GM18517 (cell line): ENCODE measurements at regions not wholly inside any gene's neighbourhood (a gene's known extent, or its start where the extent isn't known, plus 50 kb on each side); places are given as distances from the start of the nearest gene placed in this dataset.

Source experiments
- ATAC-seq: cut with Tn5 transposase; IDR thresholded peaks from one replicate; pipeline ENCODE4 v1.9.1; 2021; ENCODE audit warnings: mild to moderate bottlenecking, moderate library complexity; ENCODE audit not compliant: unreplicated experiment

DNA sequence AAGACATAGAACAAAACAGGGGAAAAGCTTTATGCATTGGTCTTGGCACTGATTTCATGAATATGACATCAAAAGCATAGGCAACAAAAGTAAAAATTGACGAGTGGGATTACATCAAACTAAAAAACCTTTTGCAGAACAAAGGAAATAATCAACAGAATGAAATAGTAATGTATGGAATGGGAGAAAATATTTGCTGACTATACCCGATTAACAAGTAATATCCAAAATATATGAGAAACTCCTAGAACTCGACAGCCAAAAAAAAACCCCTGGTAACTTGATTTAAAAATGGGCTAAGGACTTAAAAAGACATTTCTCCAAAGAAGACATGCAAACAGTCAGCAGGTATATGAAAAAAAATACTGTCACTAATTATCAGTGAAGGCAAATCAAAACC, 231.7 kb upstream of the MAN1A1 start:
- ATAC-seq = no peak

DNA sequence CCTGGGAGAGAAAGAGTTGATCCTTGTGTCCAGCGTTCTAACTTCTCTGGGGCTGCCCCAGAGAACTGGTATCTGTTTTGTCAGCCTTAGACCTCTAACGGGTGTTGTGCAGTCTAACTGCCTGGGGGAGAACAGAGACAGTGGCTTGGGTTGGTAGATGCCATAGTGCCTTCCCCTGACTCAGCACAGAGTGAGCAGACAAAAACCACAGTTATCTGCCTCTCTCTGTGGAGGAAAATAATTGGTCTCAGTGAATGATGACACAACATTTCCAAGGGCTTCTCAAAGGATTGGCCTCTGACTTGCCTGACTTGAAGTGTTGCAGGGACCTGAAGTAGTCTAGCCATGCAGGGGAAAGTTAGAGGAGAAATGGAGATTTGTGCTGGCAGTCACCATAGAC, 226.2 kb upstream of the MAN1A1 start:
- ATAC-seq = no peak

- ATAC-seq = no peak
These were observed 219.0 kb upstream of the MAN1A1 start for GRCh38 chr6:119568580-119568979.

DNA sequence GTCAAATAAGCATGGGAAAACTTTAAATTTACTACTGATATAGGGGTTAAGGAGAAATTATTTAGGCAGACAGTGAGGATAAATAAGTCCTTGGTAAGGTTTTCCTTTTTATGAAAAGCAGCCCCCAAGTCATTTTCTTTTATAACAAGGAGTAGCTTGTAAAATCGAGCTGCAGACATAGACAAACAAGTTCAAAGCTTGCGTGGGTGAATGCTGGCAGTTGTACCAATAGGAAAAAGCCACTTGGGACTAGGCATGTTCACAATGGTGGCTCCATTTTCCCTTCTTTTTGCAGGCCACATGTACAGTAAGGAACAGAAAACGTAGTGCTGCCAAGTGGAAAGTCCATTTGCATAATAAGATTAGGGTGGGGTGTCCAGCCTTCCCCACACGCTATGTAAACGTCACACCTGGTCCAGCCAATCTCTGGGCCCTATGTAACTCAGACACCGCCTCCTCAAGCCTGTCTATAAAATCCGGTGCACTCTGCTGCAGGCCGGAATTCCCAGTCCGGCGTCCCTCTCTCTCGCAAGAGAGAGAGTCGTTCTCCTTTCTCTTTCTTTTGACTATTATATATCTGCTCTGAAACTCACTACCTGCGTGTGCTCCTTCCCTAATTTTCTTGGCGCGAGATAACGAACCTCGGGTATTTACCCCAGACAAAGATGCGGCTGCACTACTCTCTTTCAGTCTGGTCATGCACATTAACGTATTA, 217.1 kb upstream of the MAN1A1 start:
- ATAC-seq = no peak

DNA sequence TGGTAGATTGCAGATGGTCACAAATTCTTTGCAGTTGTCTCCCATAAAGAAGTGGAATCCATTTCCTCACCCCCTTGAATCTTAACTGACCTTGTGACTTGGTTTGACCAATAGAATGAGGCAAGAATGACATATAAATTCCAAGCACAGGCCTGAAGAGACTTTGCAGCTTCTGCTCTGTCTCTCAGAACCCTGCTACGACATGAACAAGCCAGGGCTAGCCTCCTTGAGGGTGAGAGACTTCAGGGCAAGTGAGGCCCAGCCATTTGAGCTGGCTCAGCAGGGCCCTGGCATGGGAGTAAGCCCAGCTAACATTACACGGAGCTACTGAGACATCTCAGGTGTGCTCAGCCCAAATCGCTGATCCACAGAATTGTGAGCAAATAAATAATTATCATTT, 216.3 kb upstream of the MAN1A1 start:
- no peak for ATAC-seq

DNA sequence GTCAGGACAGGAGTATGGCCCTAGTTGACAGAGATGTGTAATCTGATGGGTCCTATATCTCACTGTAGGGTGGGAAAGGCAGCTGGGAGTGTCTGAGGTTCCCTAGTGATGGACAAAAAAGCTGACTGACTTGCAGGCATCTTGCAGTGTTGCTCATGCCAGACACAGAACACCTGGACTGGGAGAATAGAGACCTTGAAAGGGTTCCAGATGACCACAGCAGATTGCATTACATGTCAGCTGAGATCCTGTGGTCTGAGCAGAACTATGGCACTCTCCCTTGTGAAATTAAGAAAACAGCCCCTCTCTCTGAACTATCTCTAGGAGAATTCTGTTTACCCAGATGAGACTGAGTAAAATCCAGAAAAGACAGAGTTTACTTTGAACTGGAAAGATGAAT, 212.6 kb upstream of the MAN1A1 start:
- ATAC-seq = no peak

GRCh38 chr6:119559586-119559985, 210.0 kb upstream of the MAN1A1 start:
- no peak for ATAC-seq

GRCh38 chr6:119557239-119557638, 207.7 kb upstream of the MAN1A1 start:
- no peak for ATAC-seq

- no peak for ATAC-seq
These were observed 202.5 kb upstream of the MAN1A1 start for GRCh38 chr6:119552021-119552420.

DNA sequence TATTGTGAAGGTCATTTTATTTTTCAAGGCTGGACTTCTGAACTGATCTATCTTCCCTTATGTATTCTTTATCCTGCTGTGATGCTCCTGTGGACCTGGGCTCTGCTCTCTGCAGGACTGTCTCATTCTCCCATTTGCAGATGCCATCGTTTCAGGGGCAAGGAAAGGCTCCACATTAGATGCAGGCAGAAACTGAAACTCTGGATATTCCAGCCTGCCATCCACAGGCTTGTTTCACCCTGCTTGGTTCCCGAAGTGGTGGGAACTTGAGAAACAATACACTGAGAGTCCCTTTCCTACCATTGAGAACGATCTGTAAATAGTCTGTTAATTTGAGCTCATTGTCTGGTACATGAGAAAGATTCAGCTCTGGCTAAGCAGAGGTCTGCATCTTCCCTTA, 197.5 kb upstream of the MAN1A1 start:
- no peak for ATAC-seq

DNA sequence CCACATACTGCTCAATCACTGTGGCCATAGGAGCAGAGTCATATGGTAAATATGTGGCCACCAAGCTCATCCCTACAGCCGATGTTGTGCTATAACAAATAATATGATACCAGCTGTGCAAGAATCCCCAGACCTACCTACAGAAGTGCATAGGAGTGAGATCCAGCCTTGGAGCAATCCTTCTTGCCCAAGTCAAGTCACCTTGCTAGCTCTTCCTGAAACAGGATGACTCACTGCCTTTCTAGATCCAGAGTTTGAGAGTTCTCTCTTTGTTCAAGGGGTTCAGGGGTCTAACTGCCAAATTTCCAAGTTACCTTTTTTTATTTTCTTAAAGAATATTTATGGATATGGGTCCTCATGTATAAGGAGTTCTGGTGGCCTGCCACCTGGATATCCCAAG, 195.7 kb upstream of the MAN1A1 start:
- no peak for ATAC-seq

GRCh38 chr6:119544325-119545175, 195.0 kb upstream of the MAN1A1 start:
- no peak for ATAC-seq

DNA sequence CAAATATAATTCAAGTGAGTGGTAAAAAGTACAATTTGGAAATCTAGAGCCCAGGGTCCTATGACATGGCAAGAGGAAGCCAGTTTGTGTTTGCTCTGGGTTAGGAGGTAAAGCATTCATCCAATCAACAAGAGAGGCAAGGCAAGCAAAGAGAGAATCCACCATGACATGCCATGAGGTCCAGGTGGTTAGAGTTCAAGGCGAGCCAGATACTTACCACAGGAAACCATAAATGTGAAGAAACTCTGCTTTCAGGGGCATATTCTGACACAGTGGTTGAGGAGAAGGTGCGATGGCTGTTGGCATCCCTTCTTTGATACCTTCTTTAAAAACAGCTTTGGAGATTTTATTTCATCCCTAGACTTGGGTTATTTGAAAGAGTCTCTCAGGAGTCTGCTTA, 193.8 kb upstream of the MAN1A1 start:
- no peak for ATAC-seq

DNA sequence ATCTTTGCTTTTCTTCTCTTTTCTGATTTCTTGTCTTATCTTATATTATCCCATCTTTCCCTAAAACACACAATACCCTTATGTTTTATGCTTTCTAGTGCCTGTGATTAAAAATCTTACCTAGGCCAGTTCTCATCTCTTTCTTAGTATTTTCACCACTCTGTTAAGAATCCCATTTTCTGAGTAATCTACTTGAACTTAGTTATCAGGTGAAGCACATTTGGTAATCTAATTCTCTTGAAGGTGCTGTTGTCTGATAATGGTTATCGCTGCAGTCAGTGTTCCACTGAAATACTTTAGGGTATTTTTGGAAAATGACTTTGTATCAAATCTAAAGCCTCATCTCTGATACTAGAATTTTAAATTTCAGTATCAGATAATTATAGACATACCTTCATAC, 192.5 kb upstream of the MAN1A1 start:
- no peak for ATAC-seq

DNA sequence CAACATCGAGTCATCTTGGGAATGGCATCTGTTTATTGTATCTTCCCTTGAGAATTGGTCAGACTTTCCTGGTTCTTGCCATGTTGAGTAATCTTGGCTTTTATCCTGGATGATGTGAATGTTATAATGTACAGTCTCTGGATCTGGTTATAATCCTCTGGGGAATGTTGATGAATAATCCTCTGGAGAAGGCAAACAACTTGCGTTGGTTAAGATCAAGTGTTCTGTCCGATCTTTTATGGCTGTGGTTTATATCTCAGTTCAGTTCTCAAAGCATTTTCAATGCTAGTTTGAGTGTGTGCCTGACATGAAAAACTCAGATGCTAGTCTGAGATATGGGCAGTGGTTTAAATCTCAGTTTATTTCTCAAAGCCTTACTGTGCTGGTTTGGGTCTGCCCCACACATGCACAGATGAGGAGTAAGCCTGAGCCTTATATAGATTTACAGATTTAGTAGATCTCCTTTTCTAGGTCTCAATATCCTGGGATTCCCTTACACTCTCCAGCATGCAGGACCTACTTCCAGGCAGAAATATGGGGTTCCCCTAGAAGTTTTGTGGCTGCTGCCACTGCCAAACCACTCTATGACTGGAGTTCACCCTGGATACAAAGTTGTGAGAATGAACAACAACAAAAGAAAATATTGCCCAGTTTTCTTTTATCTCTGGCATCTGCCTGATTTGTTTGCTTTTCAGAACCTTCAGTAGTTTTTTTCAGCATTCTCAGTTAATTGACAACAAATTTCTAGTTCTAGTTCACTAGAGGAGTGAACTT, 191.8 kb upstream of the MAN1A1 start:
- ATAC-seq = no peak

- no peak for ATAC-seq
These were observed 190.9 kb upstream of the MAN1A1 start for GRCh38 chr6:119540417-119540816.

DNA sequence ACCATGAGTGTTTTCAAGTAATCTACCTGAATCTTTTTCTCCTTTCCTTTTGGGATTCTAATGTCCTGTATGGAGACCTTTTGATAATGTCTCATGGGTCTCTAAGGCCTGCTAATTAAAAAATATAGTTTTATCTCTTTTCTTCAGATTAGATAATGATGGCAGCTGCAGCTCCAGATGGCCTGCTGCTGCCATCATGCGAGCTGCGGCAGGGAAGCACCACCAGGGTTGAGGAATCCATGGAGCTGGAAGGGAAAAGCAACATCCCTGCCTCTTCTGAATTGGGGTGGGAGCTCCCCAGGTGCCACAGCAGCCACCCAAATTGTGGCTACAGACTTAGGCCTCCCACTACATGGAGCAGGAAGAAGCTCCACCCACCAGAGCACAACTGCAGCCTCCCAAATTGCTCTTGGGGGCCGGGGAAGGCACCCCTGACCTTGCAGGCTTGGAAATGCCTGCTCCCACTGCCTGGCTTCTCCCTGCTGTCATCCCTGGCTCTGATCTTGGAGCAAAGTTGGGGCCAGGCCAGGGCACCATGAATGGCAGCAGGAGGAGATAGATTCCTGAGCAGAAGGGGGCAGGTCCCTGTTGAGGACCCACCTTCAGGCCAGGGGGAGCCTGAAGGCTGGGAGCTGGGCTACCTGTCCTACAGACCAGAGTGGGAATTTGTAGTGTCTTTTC, 189.6 kb upstream of the MAN1A1 start:
- no peak for ATAC-seq

DNA sequence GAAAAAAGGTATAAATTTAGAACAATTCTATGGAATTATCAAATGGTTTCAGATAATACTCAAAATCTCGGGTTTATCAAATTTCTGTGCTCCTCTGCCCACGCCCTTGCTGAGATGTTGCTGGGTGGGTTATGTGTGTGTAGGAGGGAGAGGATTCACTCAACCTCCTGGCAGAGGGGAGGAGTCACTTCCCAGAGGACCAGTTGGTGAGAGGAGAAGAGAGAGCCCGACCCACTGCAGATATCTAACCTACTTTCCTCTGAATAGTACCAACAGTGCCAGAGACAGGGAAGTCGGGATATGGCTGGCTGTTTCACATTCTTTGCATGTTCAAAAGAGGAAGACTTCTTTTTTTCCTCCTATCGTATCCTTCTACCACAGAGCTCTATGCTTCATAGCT, 187.1 kb upstream of the MAN1A1 start:
- ATAC-seq = no peak

- peak; percentile 46 for ATAC-seq
These were observed 185.8 kb upstream of the MAN1A1 start for GRCh38 chr6:119535332-119535731.

DNA sequence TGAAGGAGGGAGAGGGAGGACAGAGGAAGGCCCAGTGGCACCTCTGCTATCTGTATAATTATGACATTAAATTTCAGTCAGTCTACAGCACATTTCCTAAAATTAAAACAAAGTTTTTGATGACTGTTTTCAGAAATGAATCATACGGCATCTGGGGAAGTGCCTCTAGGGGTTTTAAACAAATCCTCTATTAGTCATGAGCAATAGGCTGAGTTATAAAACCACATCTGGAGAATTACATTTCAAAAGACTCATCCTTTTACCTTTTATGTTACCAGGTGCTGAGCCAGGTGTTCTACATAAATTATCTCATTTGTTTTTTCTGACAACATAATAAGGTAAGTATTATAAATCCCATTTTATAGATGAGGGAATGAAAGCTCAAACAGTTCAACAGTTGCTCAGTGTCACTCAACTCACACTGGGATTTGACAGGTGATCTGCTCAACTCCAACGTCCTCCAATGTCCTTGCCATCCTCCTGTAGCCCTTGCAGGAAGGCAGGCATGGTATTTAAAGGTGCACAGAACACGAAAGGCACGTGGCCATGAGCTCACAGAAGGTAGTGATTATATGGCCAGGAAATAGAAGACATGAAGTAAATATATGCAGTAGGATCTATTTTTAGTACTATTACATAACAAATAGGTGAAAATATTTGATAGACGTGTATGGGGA, 184.2 kb upstream of the MAN1A1 start:
- peak; percentile 78 for ATAC-seq

DNA sequence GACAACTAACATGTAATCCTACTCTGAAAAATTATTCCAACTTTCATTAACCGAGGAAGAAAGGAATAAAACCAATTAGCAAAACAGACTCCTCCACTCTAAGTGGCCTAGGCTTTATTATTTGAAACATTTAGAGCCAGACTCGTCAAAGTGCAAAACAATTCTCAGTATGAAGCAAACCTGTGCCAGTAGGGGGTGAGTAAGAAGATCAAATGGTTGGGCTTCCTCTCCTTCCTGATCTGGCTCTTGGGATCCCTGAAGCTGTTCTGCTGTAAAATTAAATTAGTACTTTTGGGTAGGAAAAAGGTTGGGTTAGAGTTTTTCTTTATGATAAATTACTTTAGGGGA, 177.6 kb upstream of the MAN1A1 start:
- ATAC-seq = no peak
